Natural killer cell (primary cell): ENCODE measurements at regions not wholly inside any gene's neighbourhood (a gene's known extent, or its start where the extent isn't known, plus 50 kb on each side); places are given as distances from the start of the nearest gene placed in this dataset.

Experiments used
- ATAC-seq, 3 donors: fragments of 150-1000 bp in 2 of 3; fragments of 200-7000 bp in 1 of 3; cut with Tn5 transposase; 1 replicate in 1 of 3; 2 replicates in 2 of 3; pipeline ENCODE4 v1.10.0; 2021; ENCODE audit warnings: mild to moderate bottlenecking in 2 of 3, moderate library complexity in 2 of 3
- DNase-seq, 2 donors: peaks; one replicate each; pipeline versions ENCODE4 v3.0.0 to v3.0.0-alpha.2; 2013 to 2021; ENCODE audit warnings: mixed read lengths in 1 of 2
- H3K27ac ChIP-seq: one replicate; pipeline ENCODE4 v1.5.1; 2013; ENCODE audit warnings: mild to moderate bottlenecking, low read length
- H3K27me3 ChIP-seq: one replicate; pipeline ENCODE4 v1.6.1; 2013; ENCODE audit warnings: low read length; ENCODE audit not compliant: control insufficient read depth, insufficient read depth
- H3K36me3 ChIP-seq: one replicate; pipeline ENCODE4 v1.6.1; 2013; ENCODE audit warnings: low read length; ENCODE audit not compliant: control insufficient read depth, insufficient read depth
- H3K4me1 ChIP-seq: one replicate; pipeline ENCODE4 v1.6.1; 2013; ENCODE audit warnings: low read length; ENCODE audit not compliant: control insufficient read depth, insufficient read depth
- H3K4me3 ChIP-seq: one replicate; pipeline ENCODE4 v1.5.1; 2013; ENCODE audit warnings: low read length
- H3K9me3 ChIP-seq: one replicate; pipeline ENCODE4 v1.6.1; 2013; ENCODE audit warnings: low read length; ENCODE audit not compliant: control insufficient read depth, insufficient read depth
- H3K27ac Mint-ChIP-seq, 2 donors: one replicate each; pipeline ENCODE4 v1.8.0; 2022; ENCODE audit warnings: mild to moderate bottlenecking in 2 of 2, mixed read lengths in 2 of 2, moderate library complexity in 1 of 2
- H3K27me3 Mint-ChIP-seq, 2 donors: one replicate each; pipeline ENCODE4 v1.8.0; 2022; ENCODE audit warnings: low read depth in 2 of 2, mixed read lengths in 2 of 2
- H3K36me3 Mint-ChIP-seq: one replicate; pipeline ENCODE4 v1.8.0; 2022; ENCODE audit warnings: mixed read lengths
- H3K4me1 Mint-ChIP-seq, 2 donors: one replicate each; pipeline ENCODE4 v1.8.0; 2022; ENCODE audit warnings: mixed read lengths in 2 of 2
- H3K4me3 Mint-ChIP-seq: one replicate; pipeline ENCODE4 v1.8.0; 2022; ENCODE audit warnings: mild to moderate bottlenecking, moderate library complexity, mixed read lengths
- H3K9me3 Mint-ChIP-seq, 2 donors: one replicate each; pipeline ENCODE4 v1.8.0; 2022; ENCODE audit warnings: mixed read lengths in 2 of 2
- WGBS: methylation state at CpG from one replicate; pipeline ENCODE4 v1.1.7; 2013; ENCODE audit warnings: missing lambda C conversion rate; ENCODE audit not compliant: insufficient coverage; 5-methylcytosine and 5-hydroxymethylcytosine counted together
- intact Hi-C: fragments of 100-400 bp; cut with micrococcal nuclease; formaldehyde crosslinking; loops from one replicate; pipeline ENCODE4 v1.14.2; 2022
- TF ChIP-seq, protein P1 (sequence below): fragments of 200-600 bp; IDR thresholded peaks from one replicate; pipeline ENCODE4 v1.8.0; 2022; ENCODE audit warnings: antibody characterized with exemption

DNA sequence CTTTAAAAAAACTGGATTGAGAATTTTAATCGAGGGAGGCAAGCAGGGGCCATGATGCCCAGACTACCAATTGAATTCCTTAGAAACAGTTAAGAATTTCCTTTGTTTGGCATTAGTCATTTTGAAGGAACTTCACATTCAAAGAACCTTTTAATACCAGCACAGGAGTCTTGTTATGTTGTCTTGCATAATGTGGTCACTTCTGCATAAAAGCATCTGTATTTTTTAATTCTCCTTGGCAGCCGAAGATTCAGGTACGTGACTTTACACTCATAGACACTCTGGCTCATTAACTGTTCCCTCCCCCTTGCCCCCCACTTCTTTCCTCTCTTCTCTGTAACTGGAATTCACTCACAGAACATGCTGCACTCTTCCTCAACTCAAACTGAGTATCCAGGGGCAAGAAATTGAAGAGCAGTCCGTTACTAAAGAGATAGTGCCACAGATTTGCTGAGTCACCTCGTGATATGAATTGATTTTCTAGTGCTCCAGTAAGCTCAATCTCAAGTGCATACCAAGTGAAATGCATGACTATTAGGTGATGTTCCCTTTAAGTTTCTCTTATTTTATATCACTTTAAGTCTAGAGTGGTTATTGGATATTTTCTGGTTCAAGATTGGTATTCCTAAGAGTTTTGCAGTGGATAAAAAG is 572.2 kb upstream of the SOX9 start:
- DNase-seq (no peak), ATAC-seq (no peak)
- Mint-ChIP-seq H3K4me3 (no peak overlapping the region), H3K9me3 (peaks cover 11 to 12% of the 10 kb centered on the region in 2 donors), H3K36me3 (no peaks in the 10 kb centered on the region), H3K27me3 (no peaks in the 10 kb centered on the region), H3K4me1 (no peaks in the 10 kb centered on the region), H3K27ac (no peak overlapping the region)
- H3K36me3 ChIP-seq: no peaks in the 10 kb centered on the region
- H3K9me3 ChIP-seq: peaks cover 3% of the 10 kb centered on the region
- no peaks in the 10 kb centered on the region for H3K27me3 ChIP-seq
- WGBS: 65% methylated on average over 5 of the region's 5 CpGs
- H3K4me1 ChIP-seq: no peaks in the 10 kb centered on the region
- H3K4me3 ChIP-seq: no peak overlapping the region
- intact Hi-C loops: no loop called here
- no peak overlapping the region for H3K27ac ChIP-seq
- TF ChIP-seq, protein P1, sequence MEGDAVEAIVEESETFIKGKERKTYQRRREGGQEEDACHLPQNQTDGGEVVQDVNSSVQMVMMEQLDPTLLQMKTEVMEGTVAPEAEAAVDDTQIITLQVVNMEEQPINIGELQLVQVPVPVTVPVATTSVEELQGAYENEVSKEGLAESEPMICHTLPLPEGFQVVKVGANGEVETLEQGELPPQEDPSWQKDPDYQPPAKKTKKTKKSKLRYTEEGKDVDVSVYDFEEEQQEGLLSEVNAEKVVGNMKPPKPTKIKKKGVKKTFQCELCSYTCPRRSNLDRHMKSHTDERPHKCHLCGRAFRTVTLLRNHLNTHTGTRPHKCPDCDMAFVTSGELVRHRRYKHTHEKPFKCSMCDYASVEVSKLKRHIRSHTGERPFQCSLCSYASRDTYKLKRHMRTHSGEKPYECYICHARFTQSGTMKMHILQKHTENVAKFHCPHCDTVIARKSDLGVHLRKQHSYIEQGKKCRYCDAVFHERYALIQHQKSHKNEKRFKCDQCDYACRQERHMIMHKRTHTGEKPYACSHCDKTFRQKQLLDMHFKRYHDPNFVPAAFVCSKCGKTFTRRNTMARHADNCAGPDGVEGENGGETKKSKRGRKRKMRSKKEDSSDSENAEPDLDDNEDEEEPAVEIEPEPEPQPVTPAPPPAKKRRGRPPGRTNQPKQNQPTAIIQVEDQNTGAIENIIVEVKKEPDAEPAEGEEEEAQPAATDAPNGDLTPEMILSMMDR: no peak

DNA sequence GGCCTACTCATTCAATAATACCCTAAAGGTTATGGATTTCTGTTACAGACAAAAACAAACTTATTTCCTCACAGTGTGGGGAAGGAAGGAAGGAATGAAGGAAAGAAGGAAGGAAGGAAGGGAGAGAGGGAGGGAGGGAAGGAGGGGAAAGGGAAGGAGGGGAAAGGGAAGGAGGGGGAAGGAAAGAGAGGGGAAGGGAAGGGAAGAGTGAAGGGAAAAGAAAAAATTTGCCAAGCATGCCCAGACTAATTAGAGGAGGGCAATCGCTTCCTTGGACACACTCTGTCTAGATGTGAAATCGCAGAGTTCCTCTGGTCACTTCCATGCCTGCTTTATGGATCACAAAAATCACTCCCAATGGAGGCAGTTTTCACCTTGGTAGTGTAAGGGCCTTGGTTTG is 570.1 kb upstream of the SOX9 start:
- H3K27me3 Mint-ChIP-seq: no peaks in the 10 kb centered on the region
- H3K36me3 ChIP-seq: no peaks in the 10 kb centered on the region
- no peak overlapping the region for H3K4me3 Mint-ChIP-seq
- peaks cover 1% of the 10 kb centered on the region for H3K36me3 Mint-ChIP-seq
- H3K27me3 ChIP-seq: no peaks in the 10 kb centered on the region
- no peak overlapping the region for H3K27ac ChIP-seq
- intact Hi-C loops: no loop called here
- WGBS: 82% methylated on average over 2 of the region's 2 CpGs
- H3K9me3 ChIP-seq: peaks cover 4% of the 10 kb centered on the region
- no peak overlapping the region for H3K27ac Mint-ChIP-seq
- H3K4me1 Mint-ChIP-seq: no peaks in the 10 kb centered on the region
- TF ChIP-seq, protein P1: no peak
- peaks cover 11 to 16% of the 10 kb centered on the region in 2 donors for H3K9me3 Mint-ChIP-seq
- DNase-seq (no peak), ATAC-seq (no peak)
- H3K4me3 ChIP-seq: no peak overlapping the region
- no peaks in the 10 kb centered on the region for H3K4me1 ChIP-seq

DNA sequence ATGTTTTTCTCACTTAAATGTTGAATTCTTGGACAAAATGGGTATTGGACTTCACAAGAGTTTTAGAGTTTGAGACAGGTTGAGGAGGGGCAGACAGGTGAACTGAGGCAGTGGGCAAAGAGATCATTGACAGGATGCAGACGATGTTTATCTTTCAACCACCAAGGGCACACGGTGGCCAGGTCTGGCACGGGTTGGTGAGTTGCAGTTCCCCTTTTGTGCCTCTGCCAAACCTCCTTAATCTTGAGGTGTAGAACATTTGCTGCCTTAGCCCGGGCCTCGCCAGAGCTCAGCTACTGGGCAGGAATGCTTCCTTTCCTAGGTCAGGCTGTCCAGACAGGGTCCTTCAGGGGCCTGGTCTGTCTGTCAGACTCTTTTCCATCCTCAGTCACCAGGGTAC is 567.4 kb upstream of the SOX9 start:
- Mint-ChIP-seq H3K27ac (no peak overlapping the region), H3K36me3 (peaks cover 8% of the 10 kb centered on the region), H3K4me1 (no peaks in the 10 kb centered on the region), H3K9me3 (peaks cover 16 to 19% of the 10 kb centered on the region in 2 donors), H3K27me3 (no peaks in the 10 kb centered on the region), H3K4me3 (no peak overlapping the region)
- Histone ChIP-seq H3K4me1 (no peaks in the 10 kb centered on the region), H3K9me3 (peaks cover 4% of the 10 kb centered on the region), H3K36me3 (no peaks in the 10 kb centered on the region), H3K27me3 (no peaks in the 10 kb centered on the region), H3K4me3 (no peak overlapping the region), H3K27ac (no peak overlapping the region)
- no peak for ATAC-seq
- DNase-seq: no peak
- intact Hi-C loops: no loop called here
- WGBS: 43% methylated on average over 5 of the region's 5 CpGs
- TF ChIP-seq, protein P1: no peak

DNA sequence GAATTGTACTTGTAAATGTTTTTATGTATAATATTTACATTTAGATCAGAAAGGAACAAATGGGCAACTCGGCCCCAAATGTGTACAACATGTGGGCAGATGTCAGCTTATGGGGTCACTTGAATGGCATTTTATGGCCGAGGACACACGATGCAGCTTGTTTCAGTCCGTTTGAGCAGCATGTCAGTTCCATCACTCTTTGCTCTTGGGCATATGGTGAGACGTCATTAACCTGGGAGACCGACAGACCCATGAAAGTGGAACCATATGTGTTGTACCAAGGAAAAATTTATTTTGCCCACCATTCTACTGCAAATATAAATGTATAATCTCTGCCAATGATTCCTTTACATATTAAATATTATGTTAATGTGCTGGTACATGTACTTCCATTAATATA is 561.9 kb upstream of the SOX9 start:
- 83% methylated on average over 6 of the region's 6 CpGs for WGBS
- DNase-seq: no peak
- no peak overlapping the region for H3K4me3 Mint-ChIP-seq
- intact Hi-C loops: no loop called here
- peaks cover 8 to 18% of the 10 kb centered on the region in 2 donors for H3K9me3 Mint-ChIP-seq
- H3K36me3 Mint-ChIP-seq: peaks cover 8% of the 10 kb centered on the region
- H3K9me3 ChIP-seq: no peaks in the 10 kb centered on the region
- H3K27me3 Mint-ChIP-seq: no peaks in the 10 kb centered on the region
- no peak for ATAC-seq
- no peak overlapping the region for H3K27ac ChIP-seq
- H3K27ac Mint-ChIP-seq: no peak overlapping the region
- no peaks in the 10 kb centered on the region for H3K4me1 Mint-ChIP-seq
- H3K4me3 ChIP-seq: no peak overlapping the region
- H3K27me3 ChIP-seq: no peaks in the 10 kb centered on the region
- TF ChIP-seq, protein P1: no peak
- no peaks in the 10 kb centered on the region for H3K4me1 ChIP-seq
- H3K36me3 ChIP-seq: no peaks in the 10 kb centered on the region
